ENCODE measurements at regions not wholly inside any gene's neighbourhood (a gene's known extent, or its start where the extent isn't known, plus 50 kb on each side); places are given as distances from the start of the nearest gene placed in this dataset.

GRCh38 chr11:95545116-95545875, 244.3 kb downstream of the FAM76B start:
- no peak for DNase-seq

GRCh38 chr11:95544095-95544856, 245.3 kb downstream of the FAM76B start:
- no peak for DNase-seq

DNA sequence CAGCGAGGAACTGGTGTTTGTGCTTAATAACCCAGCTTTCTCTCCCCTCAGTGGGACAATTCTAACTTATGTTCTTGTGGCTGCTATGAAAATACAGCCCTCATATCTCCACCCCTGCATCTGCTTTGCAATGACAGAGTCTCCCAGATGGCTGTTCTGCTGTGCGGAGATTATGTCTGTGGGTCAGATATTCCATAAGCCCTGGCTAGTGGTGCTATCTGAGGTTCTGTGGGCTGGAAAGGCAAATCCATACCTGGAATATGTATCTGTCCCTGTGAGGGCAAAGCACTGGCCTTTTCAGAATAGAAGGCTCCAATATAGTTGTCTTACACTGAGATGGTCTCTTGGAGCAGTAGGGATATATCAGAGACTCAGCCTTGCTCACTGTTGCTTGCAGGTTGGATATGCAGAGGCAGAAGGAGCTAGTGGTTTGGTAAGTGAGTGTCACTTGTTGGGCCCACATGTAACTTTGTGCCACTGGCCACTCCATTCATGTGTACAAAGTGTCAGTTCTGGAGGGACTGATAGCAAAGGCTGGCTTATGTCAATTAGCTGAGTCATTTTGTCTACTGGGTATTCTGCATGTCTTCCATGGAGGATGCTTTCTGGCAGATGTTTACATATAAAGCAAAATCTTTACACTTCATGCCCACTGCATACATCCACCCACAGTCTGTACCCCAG, 246.6 kb downstream of the FAM76B start:
- no peak for DNase-seq

DNA sequence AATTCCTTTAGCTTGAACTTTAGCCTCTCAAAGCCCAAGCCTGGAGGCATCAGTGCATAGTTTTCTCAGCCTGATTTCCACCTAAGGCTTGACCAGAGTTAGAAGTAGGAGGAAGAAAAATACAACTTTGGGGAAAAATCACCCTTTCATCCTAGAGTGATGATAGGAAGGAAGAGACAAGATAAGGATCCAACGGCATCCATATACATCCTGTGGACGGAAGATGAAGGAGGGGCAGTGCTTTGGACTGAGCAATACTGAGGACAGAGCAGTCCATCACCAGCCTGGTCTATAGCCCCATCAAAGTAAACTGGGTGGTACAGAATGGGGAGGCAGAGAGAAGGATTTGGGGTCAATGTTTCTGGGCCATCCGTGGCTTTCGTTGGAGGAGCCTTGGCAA, 247.9 kb downstream of the FAM76B start:
- DNase-seq, result no peak

- DNase-seq, result no peak
Observed at GRCh38 chr11:95536047-95536690, 253.4 kb downstream of the FAM76B start.

DNA sequence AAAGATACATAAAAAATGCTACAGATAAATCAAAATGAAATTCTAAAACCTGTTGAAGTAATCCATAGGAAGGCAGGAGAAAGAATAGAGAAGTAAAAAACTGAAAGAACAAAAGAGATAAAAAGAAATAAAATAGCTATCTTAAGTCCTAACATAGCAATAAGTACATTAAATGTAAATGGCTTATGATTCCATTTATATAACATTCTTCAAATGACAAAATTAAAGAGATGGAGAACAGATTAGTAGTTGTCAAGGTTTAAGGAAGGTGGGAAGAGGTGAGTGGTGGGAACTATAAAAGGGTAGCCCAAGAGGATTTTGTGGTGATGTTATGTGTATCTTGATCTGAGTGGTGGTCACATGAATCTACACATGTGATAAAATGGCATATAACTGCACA, 254.8 kb downstream of the FAM76B start:
- no peak for DNase-seq

DNA sequence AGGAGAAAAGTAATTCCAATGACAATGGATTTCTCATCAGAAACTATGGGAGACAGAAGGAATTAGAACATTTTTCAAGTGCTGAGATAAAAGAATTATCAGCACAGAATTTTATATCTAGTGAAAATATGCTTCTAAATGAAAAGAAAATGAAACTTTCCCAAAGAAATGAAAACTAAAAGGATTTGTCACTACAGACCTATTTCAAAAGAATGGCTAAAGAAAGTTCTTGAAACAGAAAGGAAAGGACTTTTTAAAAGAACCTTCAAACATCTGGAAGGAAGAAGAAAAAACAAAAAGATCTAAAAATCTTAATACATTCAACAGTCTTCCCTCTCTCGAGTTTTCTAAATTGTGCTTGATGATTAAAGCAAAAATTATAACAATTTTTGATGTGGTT, 255.4 kb downstream of the FAM76B start:
- no peak for DNase-seq

- DNase-seq, result no peak
Observed at GRCh38 chr11:95531116-95531515, 258.5 kb downstream of the FAM76B start.

- no peak for DNase-seq
Observed at GRCh38 chr11:95524314-95525036, 265.1 kb downstream of the FAM76B start.

DNA sequence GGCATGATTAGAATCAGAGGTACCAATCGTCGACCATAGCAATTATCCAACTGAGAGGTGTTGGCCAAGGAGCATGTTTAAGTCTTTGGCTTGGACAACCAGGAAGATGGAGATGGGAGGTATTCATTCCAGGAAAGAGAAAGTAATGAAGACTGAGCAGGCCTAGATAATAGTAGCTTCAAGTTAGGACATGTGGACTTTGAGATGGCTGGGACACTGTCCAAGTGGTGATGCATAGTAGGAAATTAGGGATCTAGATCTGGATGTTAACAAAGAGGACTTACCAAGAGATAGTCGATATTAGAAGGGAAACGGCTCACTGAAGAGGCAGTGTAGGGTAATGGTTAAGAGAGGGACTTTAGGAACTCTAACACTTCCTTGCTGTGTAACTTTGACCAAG, 266.7 kb downstream of the FAM76B start:
- no peak for DNase-seq

DNA sequence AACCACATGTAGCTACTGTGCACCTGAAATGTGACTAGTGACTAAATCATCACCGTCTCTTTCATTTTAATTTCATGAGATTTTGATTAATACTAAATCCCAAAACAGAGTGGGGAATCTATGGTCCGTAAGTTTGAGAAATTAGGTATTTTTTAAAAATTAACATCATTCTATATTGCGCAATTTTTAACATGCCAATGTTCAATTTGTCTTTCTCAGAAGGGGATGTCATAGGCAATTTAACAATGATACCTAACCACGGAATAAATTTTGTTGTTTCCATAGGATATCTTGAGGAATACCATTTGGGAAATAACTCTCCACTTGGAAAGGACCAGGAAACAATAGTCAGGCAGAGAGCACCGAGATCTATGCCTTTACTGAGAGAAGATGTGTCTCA, 267.7 kb downstream of the FAM76B start:
- no peak for DNase-seq

DNA sequence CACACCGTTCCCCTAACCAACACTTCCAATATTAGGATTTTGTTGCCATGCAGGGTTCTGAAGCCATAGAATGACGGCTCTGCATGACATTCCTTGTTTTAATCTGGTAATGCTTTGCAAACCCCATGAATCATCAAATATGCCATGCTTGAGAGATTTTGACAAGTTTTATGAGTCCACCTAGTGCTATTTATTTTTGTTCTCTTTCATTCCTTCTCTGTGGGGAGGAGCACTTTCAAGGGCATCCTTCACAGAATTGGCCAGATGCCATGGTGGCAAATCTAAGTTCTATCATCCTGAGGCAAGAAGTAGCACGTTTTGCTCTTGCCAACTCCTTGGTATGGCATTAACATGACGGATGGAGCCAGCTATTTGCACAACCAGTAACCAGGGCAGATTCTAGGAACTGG, 268.4 kb downstream of the FAM76B start:
- no peak for DNase-seq

- DNase-seq, result no peak
Observed at GRCh38 chr11:95520369-95521132, 269.0 kb downstream of the FAM76B start.

DNA sequence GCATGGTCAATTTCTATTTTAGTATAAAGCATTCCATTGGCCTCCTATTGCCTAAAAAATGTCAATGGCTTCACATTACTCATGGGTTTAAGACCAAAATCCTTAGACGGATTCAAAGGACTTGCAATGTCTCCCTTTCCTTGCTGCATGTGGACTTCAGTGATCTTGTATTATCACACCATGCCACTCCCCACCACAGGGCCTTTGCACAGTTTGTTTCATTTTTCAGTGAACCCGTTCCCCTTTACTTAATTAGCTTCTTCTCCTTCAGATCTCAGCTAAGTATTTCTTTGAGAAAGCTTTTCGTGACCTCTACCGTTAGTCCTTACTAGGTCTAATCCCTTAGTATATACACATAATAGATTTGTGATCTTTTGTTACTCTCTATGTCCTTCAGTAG, 269.7 kb downstream of the FAM76B start:
- no peak for DNase-seq

GRCh38 chr11:95517453-95517852, 272.1 kb downstream of the FAM76B start:
- DNase-seq, result no peak

GRCh38 chr11:95516786-95517185, 272.8 kb downstream of the FAM76B start:
- no peak for DNase-seq

- DNase-seq, result no peak
Observed at GRCh38 chr11:95516175-95516574, 273.4 kb downstream of the FAM76B start.

- no peak for DNase-seq
Observed at GRCh38 chr11:95515371-95515770, 274.2 kb downstream of the FAM76B start.

DNA sequence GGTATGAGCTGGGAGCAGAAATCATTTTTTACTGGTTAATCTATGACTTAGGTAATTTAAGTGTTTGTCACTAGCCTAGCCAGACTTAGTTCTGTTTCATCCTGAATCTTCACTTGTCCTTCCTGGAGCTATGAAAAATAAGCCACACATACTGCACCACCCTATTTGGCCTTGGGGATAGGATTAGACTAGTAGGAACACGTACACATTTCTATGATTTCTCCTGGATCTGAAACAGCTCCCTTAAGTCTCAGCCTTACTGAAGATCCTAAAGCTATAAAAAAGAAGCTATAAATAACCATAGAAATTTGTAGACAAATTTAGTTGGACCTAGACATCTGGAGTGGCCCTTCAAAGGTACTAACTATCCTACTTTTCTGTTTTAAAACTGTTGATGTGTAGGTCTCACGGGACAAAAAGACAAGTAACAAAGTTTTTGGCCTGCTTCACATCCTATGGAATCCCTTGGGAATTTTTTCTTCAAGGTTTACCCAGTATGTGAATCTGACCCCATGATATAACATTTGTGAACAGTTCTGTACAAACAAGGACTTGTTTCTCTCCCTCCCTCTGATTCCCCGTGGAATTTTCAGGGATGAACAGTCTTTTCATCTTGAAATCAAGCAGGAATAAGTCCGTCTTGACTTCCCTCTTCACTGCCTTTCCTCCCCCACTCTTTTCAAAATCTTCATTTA, 275.0 kb downstream of the FAM76B start:
- DNase-seq, result no peak

GRCh38 chr11:95512682-95513081, 276.9 kb downstream of the FAM76B start:
- DNase-seq, result no peak

DNA sequence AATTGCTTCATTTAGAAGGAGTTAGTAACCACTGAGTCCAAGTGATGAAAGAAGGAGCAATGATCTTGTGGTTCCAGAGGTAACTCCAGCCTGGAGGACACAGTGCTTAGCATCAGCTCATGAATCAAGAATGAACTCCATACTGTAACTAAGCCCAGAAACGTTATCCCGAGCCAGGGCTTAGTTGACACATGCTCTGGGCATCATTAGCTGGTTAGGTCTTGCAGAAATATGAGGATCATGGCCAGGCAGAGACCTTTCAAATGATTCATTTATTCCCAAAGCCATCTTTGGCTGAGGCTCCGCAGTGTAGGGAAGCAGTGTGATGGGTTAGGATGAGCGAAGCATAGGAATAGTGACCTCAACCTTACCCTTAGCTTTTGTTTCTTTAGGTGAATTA, 277.4 kb downstream of the FAM76B start:
- no peak for DNase-seq
